Lower lobe of right lung (tissue), 2 donors: ENCODE measurements at regions not wholly inside any gene's neighbourhood (a gene's known extent, or its start where the extent isn't known, plus 50 kb on each side); places are given as distances from the start of the nearest gene placed in this dataset.

Experiments used
- ATAC-seq, 2 donors: fragments of 200-7000 bp; cut with Tn5 transposase; one replicate each; pipeline ENCODE4 v1.9.1; 2020 to 2022; ENCODE audit warnings: mild to moderate bottlenecking in 2 of 2, moderate library complexity in 2 of 2
- DNase-seq: peaks from one replicate; pipeline ENCODE4 v3.0.0-alpha.2; 2020
- H3K27ac ChIP-seq: fragments of 200-600 bp; one replicate; pipeline ENCODE4 v1.8.0; 2022
- H3K27me3 ChIP-seq: fragments of 200-600 bp; one replicate; pipeline ENCODE4 v1.8.0; 2022; ENCODE audit warnings: low read depth
- H3K36me3 ChIP-seq: fragments of 200-600 bp; one replicate; pipeline ENCODE4 v1.8.0; 2022; ENCODE audit warnings: mild to moderate bottlenecking
- H3K4me1 ChIP-seq: fragments of 200-600 bp; one replicate; pipeline ENCODE4 v1.8.0; 2022
- H3K4me3 ChIP-seq: fragments of 200-600 bp; one replicate; pipeline ENCODE4 v1.8.0; 2022; ENCODE audit warnings: mild to moderate bottlenecking
- H3K9me3 ChIP-seq: fragments of 200-600 bp; one replicate; pipeline ENCODE4 v1.8.0; 2022
- CTCF ChIP-seq: fragments of 200-600 bp; IDR thresholded peaks from one replicate; pipeline ENCODE4 v1.8.0; 2022; ENCODE audit warnings: antibody characterized with exemption, mild to moderate bottlenecking
- intact Hi-C: fragments of 100-400 bp; cut with DNase I; formaldehyde crosslinking; loops from one replicate; pipeline ENCODE4 v1.11.0; 2022
- donor health status: DM: no; HTN: yes; CAD: no; lungs with severe emphysema.

GRCh38 chr13:57302604-57303003 lies 135.6 kb downstream of the PRR20E start:
- Histone ChIP-seq H3K27me3 (no peaks in the 10 kb centered on the region), H3K9me3 (no peaks in the 10 kb centered on the region), H3K27ac (no peak overlapping the region), H3K36me3 (no peaks in the 10 kb centered on the region), H3K4me1 (no peaks in the 10 kb centered on the region), H3K4me3 (no peak overlapping the region)
- TF ChIP-seq CTCF: no peak
- ATAC-seq (no peak), DNase-seq (no peak)
- intact Hi-C loops: no loop called here

DNA sequence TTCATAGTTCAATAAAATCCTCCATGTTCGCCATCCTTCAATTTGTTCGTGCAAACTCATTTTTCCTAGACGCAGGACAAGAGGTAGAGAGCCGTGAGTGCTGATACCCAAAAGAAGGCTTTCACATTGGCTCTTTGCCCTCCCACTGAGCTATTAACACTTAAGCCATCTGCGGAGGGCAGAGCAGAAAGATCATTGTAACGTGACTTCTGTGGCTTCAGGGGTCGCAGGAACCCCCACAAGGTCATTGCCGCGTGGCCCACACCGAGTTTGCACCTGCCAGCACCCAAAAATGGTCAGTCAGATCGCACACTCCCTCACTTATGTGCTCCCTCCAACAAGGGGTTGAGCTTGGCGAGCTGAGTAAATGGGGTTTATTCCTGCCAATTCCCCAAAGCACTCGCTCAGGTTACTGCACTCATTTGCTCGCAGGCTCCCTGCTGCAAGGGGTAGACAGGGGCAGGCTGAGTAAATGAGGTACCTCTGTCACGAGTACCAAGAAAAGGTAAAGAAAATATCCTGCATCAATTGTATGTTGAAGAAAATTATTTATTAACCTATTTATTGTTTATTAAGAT lies 144.1 kb downstream of the PRR20E start:
- no peaks in the 10 kb centered on the region for H3K36me3 ChIP-seq
- DNase-seq (no peak), ATAC-seq (no peak)
- no peaks in the 10 kb centered on the region for H3K4me1 ChIP-seq
- intact Hi-C loops: no loop called here
- no peak overlapping the region for H3K27ac ChIP-seq
- no peaks in the 10 kb centered on the region for H3K9me3 ChIP-seq
- TF ChIP-seq CTCF: no peak
- H3K27me3 ChIP-seq: no peaks in the 10 kb centered on the region
- H3K4me3 ChIP-seq: no peak overlapping the region

- H3K9me3 ChIP-seq: no peaks in the 10 kb centered on the region
- H3K4me1 ChIP-seq: no peaks in the 10 kb centered on the region
- no peak for ATAC-seq
- H3K27ac ChIP-seq: no peak overlapping the region
- no peaks in the 10 kb centered on the region for H3K36me3 ChIP-seq
- intact Hi-C loops: no loop called here
- H3K4me3 ChIP-seq: no peak overlapping the region
- no peaks in the 10 kb centered on the region for H3K27me3 ChIP-seq
- TF ChIP-seq CTCF: no peak
- DNase-seq: no peak
Observed at GRCh38 chr13:57314897-57315520, 148.0 kb downstream of the PRR20E start.

DNA sequence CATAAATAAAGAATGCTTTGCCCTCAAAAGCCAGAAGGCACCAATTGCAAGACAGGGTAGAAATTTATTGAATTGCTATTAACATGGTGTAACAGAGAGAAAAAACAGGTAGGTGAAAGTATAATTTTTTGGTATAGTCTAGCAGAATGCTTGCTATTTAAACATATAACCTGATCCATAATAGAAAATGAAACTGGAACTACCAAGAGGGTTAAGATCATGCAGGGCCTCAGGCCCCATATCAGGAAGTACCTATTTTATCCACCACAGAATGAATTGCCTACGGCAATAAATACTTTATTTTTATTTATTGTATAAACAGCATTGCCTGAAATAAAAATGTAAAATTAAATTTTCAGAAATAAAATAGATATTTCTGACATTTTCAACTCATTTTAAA lies 159.5 kb downstream of the PRR20E start:
- Histone ChIP-seq H3K4me3 (no peak overlapping the region), H3K27ac (no peak overlapping the region), H3K36me3 (no peaks in the 10 kb centered on the region), H3K4me1 (no peaks in the 10 kb centered on the region), H3K9me3 (no peaks in the 10 kb centered on the region), H3K27me3 (no peaks in the 10 kb centered on the region)
- TF ChIP-seq CTCF: no peak
- DNase-seq: no peak
- intact Hi-C loops: no loop called here
- no peak for ATAC-seq

DNA sequence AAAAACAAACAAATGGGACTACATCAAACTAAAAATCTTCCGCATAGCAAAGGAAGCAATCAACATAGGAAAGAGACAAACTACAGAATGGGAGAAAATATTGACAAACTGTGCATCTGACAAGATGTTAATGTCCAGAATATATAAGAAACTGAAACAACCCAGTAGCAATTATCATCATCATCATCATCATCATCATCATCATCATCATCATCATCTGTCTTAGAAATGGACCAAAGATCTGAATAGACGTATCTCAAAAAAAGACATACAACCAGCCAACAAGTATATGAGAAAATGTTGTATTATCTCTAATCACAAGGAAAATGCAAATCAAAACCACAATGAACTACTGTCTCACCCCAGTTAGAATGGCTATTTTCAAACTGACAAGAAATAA lies 173.9 kb downstream of the PRR20E start:
- Histone ChIP-seq H3K9me3 (no peaks in the 10 kb centered on the region), H3K27ac (no peak overlapping the region), H3K27me3 (no peaks in the 10 kb centered on the region), H3K36me3 (no peaks in the 10 kb centered on the region), H3K4me3 (no peak overlapping the region), H3K4me1 (no peaks in the 10 kb centered on the region)
- TF ChIP-seq CTCF: no peak
- intact Hi-C loops: no loop called here
- DNase-seq: no peak
- no peak for ATAC-seq
